Hepatocyte (in vitro differentiated cells): ENCODE measurements at regions not wholly inside any gene's neighbourhood (a gene's known extent, or its start where the extent isn't known, plus 50 kb on each side); places are given as distances from the start of the nearest gene placed in this dataset.

Experiments used
- CTCF ChIP-seq: fragments of 200-600 bp; sonication (generic); IDR thresholded peaks from 2 replicates; pipeline ENCODE4 v1.5.1; 2016; ENCODE audit warnings: antibody characterized with exemption, mild to moderate bottlenecking; ENCODE audit not compliant: poor library complexity
- EZH2 ChIP-seq: fragments of 200-600 bp; sonication (generic); IDR thresholded peaks from 2 replicates; pipeline ENCODE4 v1.6.1; 2016; ENCODE audit warnings: antibody characterized with exemption, mild to moderate bottlenecking, borderline replicate concordance
- EZH2phosphoT487 ChIP-seq: fragments of 200-600 bp; sonication (generic); IDR thresholded peaks from one replicate; pipeline ENCODE4 v1.6.1; 2018; ENCODE audit warnings: antibody characterized with exemption, mild to moderate bottlenecking, low read depth, moderate library complexity; ENCODE audit not compliant: unreplicated experiment, severe bottlenecking

- TF ChIP-seq EZH2phosphoT487 (no peak), CTCF (no peak), EZH2 (no peak)
Measured at GRCh38 chr5:40360685-40361084, 319.0 kb upstream of the PTGER4 start.
